Omental fat pad (tissue), 3 donors: ENCODE measurements at regions not wholly inside any gene's neighbourhood (a gene's known extent, or its start where the extent isn't known, plus 50 kb on each side); places are given as distances from the start of the nearest gene placed in this dataset.

Source experiments
- ATAC-seq: fragments of 150-250 bp; one replicate; pipeline ENCODE4 v1.9.1; 2016; ENCODE audit warnings: mild to moderate bottlenecking, moderate library complexity; ENCODE audit not compliant: low FRiP score
- DNase-seq: peaks from one replicate; pipeline ENCODE4 v3.0.0-alpha.2; 2019; ENCODE audit warnings: low spot score
- TF ChIP-seq, protein P1 (sequence below), 3 donors: fragments of 450-650 bp; IDR thresholded peaks; one replicate each; pipeline ENCODE4 v1.5.1; 2016 to 2017; ENCODE audit warnings: antibody characterized with exemption in 3 of 3, mild to moderate bottlenecking in 3 of 3, moderate library complexity in 2 of 3

- ATAC-seq (no peak), DNase-seq (no peak)
- TF ChIP-seq, protein P1, sequence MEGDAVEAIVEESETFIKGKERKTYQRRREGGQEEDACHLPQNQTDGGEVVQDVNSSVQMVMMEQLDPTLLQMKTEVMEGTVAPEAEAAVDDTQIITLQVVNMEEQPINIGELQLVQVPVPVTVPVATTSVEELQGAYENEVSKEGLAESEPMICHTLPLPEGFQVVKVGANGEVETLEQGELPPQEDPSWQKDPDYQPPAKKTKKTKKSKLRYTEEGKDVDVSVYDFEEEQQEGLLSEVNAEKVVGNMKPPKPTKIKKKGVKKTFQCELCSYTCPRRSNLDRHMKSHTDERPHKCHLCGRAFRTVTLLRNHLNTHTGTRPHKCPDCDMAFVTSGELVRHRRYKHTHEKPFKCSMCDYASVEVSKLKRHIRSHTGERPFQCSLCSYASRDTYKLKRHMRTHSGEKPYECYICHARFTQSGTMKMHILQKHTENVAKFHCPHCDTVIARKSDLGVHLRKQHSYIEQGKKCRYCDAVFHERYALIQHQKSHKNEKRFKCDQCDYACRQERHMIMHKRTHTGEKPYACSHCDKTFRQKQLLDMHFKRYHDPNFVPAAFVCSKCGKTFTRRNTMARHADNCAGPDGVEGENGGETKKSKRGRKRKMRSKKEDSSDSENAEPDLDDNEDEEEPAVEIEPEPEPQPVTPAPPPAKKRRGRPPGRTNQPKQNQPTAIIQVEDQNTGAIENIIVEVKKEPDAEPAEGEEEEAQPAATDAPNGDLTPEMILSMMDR (IDR thresholded peaks at IDR 0.05), result no peak
Measured at GRCh38 chr3:59263152-59263551, 213.3 kb upstream of the CFAP20DC start.

GRCh38 chr3:59262076-59262498, 212.3 kb upstream of the CFAP20DC start:
- no peak for ATAC-seq
- TF ChIP-seq, protein P1 (IDR thresholded peaks at IDR 0.05), result no peak
- no peak for DNase-seq

GRCh38 chr3:59261009-59261408, 211.2 kb upstream of the CFAP20DC start:
- ATAC-seq, result no peak
- no peak for DNase-seq
- TF ChIP-seq, protein P1 (IDR thresholded peaks at IDR 0.05), result no peak

DNA sequence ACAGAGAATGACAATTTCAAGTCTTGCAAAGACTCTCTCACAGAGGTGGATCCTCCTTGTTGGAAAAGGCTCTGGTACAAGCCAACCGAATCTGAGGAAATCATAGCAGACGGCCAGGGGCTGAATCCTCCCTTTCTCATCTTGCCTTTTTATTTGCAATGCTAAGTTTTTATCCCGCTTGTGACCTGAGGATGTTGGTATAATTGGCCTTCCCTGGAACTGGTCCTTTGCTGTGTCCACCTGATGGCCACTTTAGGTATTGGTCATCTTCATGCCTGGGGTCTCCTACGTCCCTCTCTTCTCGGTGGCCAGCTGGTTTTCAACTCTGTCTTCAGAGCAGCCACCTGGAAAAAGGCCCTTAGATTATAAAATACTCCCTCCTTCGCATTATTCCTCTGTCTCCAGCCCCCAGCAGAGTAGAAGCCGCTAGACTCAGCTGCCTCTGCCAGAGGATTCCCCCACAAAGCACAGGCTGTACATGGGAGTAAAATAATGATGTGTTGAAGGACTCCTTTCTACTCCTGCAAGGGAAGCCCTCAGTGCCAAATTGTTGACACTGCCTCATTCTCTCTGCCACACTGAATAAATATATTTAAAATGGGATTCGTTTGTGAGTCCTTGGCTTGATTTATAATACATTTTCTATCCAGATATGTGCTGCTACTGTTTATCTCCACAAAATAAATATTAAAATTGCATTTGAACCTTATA, 208.9 kb upstream of the CFAP20DC start:
- ATAC-seq, result no peak
- TF ChIP-seq, protein P1 (IDR thresholded peaks at IDR 0.05), result no peak
- no peak for DNase-seq

DNA sequence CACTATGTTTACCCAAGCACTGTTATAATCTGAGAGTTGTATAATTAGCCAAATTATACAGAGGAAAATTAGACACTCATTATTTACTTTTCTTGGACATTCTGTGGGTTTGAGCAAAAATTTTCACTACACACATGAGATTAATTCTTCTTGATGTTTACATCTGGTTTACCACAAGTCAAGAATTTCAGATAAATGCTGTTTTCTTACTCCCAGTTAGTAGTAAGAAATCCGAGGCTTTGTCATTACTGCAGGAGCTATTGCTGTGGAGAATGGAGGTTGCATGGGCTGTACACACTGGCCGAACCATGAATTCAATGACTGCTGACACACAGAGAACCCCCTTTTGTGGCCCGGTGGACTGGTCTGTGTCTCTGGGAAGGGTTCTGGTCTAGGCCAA, 207.7 kb upstream of the CFAP20DC start:
- ATAC-seq (no peak), DNase-seq (no peak)
- TF ChIP-seq, protein P1 (IDR thresholded peaks at IDR 0.05), result no peak

DNA sequence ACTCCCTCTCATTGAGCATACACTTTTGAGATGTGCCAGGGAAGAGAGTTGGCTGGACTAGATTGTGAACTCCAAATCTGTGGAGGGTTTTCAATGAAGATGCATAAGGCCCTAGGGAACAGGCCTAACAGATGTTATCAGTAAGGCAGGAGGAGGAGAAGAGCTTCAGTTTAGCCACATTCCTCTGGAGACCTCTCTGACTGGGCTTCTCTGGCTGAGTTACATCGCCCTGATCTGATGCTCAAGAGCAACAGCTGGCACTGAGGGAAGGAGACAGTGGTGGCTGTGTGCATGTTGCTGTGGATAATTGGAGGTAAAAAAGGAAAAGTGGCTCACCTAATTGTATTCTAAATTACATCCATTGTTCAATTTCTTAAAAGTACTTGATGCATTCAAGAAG, 206.4 kb upstream of the CFAP20DC start:
- ATAC-seq, result no peak
- TF ChIP-seq, protein P1 (IDR thresholded peaks at IDR 0.05), result no peak
- DNase-seq, result no peak

GRCh38 chr3:59254976-59255375, 205.2 kb upstream of the CFAP20DC start:
- TF ChIP-seq, protein P1 (IDR thresholded peaks at IDR 0.05), result no peak
- DNase-seq, result no peak
- no peak for ATAC-seq
